ENCODE measurements at regions not wholly inside any gene's neighbourhood (a gene's known extent, or its start where the extent isn't known, plus 50 kb on each side); places are given as distances from the start of the nearest gene placed in this dataset.

- H3K27ac ChIP-seq: no peak overlapping the region
- intact Hi-C loops (cut with DNase I): no loop called here
- no peaks in the 10 kb centered on the region for H3K36me3 ChIP-seq
- H3K4me3 ChIP-seq: no peak overlapping the region
- no peaks in the 10 kb centered on the region for H3K4me1 ChIP-seq
- TF ChIP-seq CTCF (IDR thresholded peaks at IDR 0.05): no peak
- H3K9me3 ChIP-seq: no peaks in the 10 kb centered on the region
- H3K27me3 ChIP-seq: no peaks in the 10 kb centered on the region
- DNase-seq (ENCODE audit: low spot score in 2 of 2): no peak
Measured at GRCh38 chr7:156141941-156142340, 329.7 kb upstream of the SHH start.

- Histone ChIP-seq H3K27ac (no peak overlapping the region), H3K36me3 (no peaks in the 10 kb centered on the region), H3K9me3 (no peaks in the 10 kb centered on the region), H3K4me1 (no peaks in the 10 kb centered on the region), H3K4me3 (no peak overlapping the region), H3K27me3 (no peaks in the 10 kb centered on the region)
- no peak for TF ChIP-seq CTCF (IDR thresholded peaks at IDR 0.05)
- DNase-seq (ENCODE audit: low spot score in 2 of 2): no peak
- intact Hi-C loops (cut with DNase I): no loop called here
Measured at GRCh38 chr7:156140896-156141295, 328.6 kb upstream of the SHH start.

- H3K36me3 ChIP-seq: no peaks in the 10 kb centered on the region
- H3K27ac ChIP-seq: no peak overlapping the region
- intact Hi-C loops (cut with DNase I): no loop called here
- no peaks in the 10 kb centered on the region for H3K9me3 ChIP-seq
- TF ChIP-seq CTCF (IDR thresholded peaks at IDR 0.05): no peak
- H3K4me3 ChIP-seq: no peak overlapping the region
- no peaks in the 10 kb centered on the region for H3K27me3 ChIP-seq
- H3K4me1 ChIP-seq: no peaks in the 10 kb centered on the region
- no peak for DNase-seq (ENCODE audit: low spot score in 2 of 2)
Measured at GRCh38 chr7:156140447-156140846, 328.2 kb upstream of the SHH start.

GRCh38 chr7:156139633-156140032, 327.4 kb upstream of the SHH start:
- no peaks in the 10 kb centered on the region for H3K36me3 ChIP-seq
- H3K9me3 ChIP-seq: no peaks in the 10 kb centered on the region
- no peak overlapping the region for H3K27ac ChIP-seq
- no peak overlapping the region for H3K4me3 ChIP-seq
- H3K4me1 ChIP-seq: no peaks in the 10 kb centered on the region
- TF ChIP-seq CTCF (IDR thresholded peaks at IDR 0.05): no peak
- no peaks in the 10 kb centered on the region for H3K27me3 ChIP-seq
- no peak for DNase-seq (ENCODE audit: low spot score in 2 of 2)
- intact Hi-C loops (cut with DNase I): no loop called here

GRCh38 chr7:156139112-156139511, 326.8 kb upstream of the SHH start:
- Histone ChIP-seq H3K27me3 (no peaks in the 10 kb centered on the region), H3K36me3 (no peaks in the 10 kb centered on the region), H3K27ac (no peak overlapping the region), H3K4me3 (no peak overlapping the region), H3K9me3 (no peaks in the 10 kb centered on the region), H3K4me1 (no peaks in the 10 kb centered on the region)
- DNase-seq (ENCODE audit: low spot score in 2 of 2): no peak
- TF ChIP-seq CTCF (IDR thresholded peaks at IDR 0.05): no peak
- intact Hi-C loops (cut with DNase I): no loop called here

- Histone ChIP-seq H3K36me3 (no peaks in the 10 kb centered on the region), H3K27me3 (no peaks in the 10 kb centered on the region), H3K4me3 (no peak overlapping the region), H3K4me1 (no peaks in the 10 kb centered on the region), H3K9me3 (no peaks in the 10 kb centered on the region), H3K27ac (no peak overlapping the region)
- no peak for DNase-seq (ENCODE audit: low spot score in 2 of 2)
- intact Hi-C loops (cut with DNase I): no loop called here
- TF ChIP-seq CTCF (IDR thresholded peaks at IDR 0.05): no peak
Measured at GRCh38 chr7:156131881-156132280, 319.6 kb upstream of the SHH start.
